A549 (cell line): ENCODE measurements at regions not wholly inside any gene's neighbourhood (a gene's known extent, or its start where the extent isn't known, plus 50 kb on each side); places are given as distances from the start of the nearest gene placed in this dataset.

Experiments
- ATAC-seq, 2 experiments: fragments of 200-7000 bp in 1 of 2; fragments of >200 bp in 1 of 2; cut with Nextera tagmentation in 1 of 2; cut with Tn5 transposase in 1 of 2; 3 replicates each; pipeline versions ENCODE4 v1.8.0 to v1.9.1; 2018 to 2020; ENCODE audit warnings: mild to moderate bottlenecking in 1 of 2, moderate library complexity in 1 of 2
- CTCF ChIA-PET: fragments of 300-600 bp; sonication (Branson Sonifier 250); formaldehyde crosslinking; extraction: SDS; loops from one replicate; lab custom pipeline; 2021; ENCODE audit warnings: antibody characterized with exemption, inconsistent platforms; lab: Yijun Ruan, JAX
- POLR2A ChIA-PET: fragments of 350-600 bp; formaldehyde crosslinking; extraction: SDS; loops from one replicate; lab custom pipeline; 2021; ENCODE audit warnings: antibody characterized with exemption, inconsistent platforms; lab: Yijun Ruan, JAX
- DNase-seq, 2 experiments: peaks; one replicate each; pipeline versions ENCODE4 v3.0.0 to v3.0.0-alpha.2; 2011 to 2016; ENCODE audit warnings: low read depth in 1 of 2, low spot score in 1 of 2
- FAIRE-seq: peaks from 2 replicates; lab custom pipeline; 2011; peaks lifted over from hg19 to GRCh38; lab: Jason Lieb, UNC
- H3K27ac ChIP-seq, 2 experiments: fragments of >200 bp; sonication (Bioruptor Twin); formaldehyde crosslinking; 3 replicates each; pipeline ENCODE4 v1.5.1; 2016 to 2017
- H3K4me1 ChIP-seq: fragments of >200 bp; sonication (Bioruptor Twin); formaldehyde crosslinking; 3 replicates; pipeline ENCODE4 v1.6.1; 2016
- H3K4me2 ChIP-seq: fragments of >200 bp; sonication (Bioruptor Twin); formaldehyde crosslinking; 3 replicates; pipeline ENCODE4 v1.6.1; 2016
- H3K4me3 ChIP-seq: fragments of >200 bp; sonication (Bioruptor Twin); formaldehyde crosslinking; 3 replicates; pipeline ENCODE4 v1.5.1; 2016
- H3K9me3 ChIP-seq: fragments of >200 bp; sonication (Bioruptor Twin); formaldehyde crosslinking; 3 replicates; pipeline ENCODE4 v1.6.1; 2016
- ATOH8 ChIP-seq: fragments of 250-450 bp; sonication (Bioruptor Pico); IDR thresholded peaks from 2 replicates; pipeline ENCODE4 v1.5.0; 2020; ENCODE audit warnings: low read depth, mild to moderate bottlenecking, moderate library complexity
- CEBPB ChIP-seq, 2 experiments: fragments of >200 bp in 1 of 2; sonication (Bioruptor Twin) in 1 of 2; formaldehyde crosslinking in 1 of 2; IDR thresholded peaks; 2 replicates each; pipeline ENCODE4 v1.6.1; 2012 to 2016
- CHD2 ChIP-seq: fragments of 150-350 bp; IDR thresholded peaks from 2 replicates; pipeline ENCODE4 v1.6.1; 2014; ENCODE audit warnings: low read length; ENCODE audit not compliant: partially characterized antibody
- CTCF ChIP-seq: fragments of >200 bp; sonication (Bioruptor Twin); formaldehyde crosslinking; IDR thresholded peaks from 3 replicates; pipeline ENCODE4 v1.5.1; 2016
- ELK1 ChIP-seq: fragments of 150-350 bp; IDR thresholded peaks from 2 replicates; pipeline ENCODE4 v1.6.1; 2014; ENCODE audit warnings: low read depth, mild to moderate bottlenecking, low read length
- FOXS1 ChIP-seq: fragments of 250-450 bp; sonication (Bioruptor Pico); IDR thresholded peaks from 2 replicates; pipeline ENCODE4 v1.5.0; 2020; ENCODE audit warnings: mild to moderate bottlenecking, moderate library complexity
- HOXB13 ChIP-seq: fragments of 250-450 bp; sonication (Bioruptor Pico); IDR thresholded peaks from 2 replicates; pipeline ENCODE4 v1.5.0; 2020; ENCODE audit warnings: low read depth, mild to moderate bottlenecking, moderate library complexity
- HOXB5 ChIP-seq: fragments of 250-450 bp; sonication (Bioruptor Pico); IDR thresholded peaks from 2 replicates; pipeline ENCODE4 v1.5.0; 2020; ENCODE audit warnings: mild to moderate bottlenecking, moderate library complexity
- JUN ChIP-seq, 2 experiments: fragments of >200 bp; sonication (Bioruptor Twin); formaldehyde crosslinking; IDR thresholded peaks; 2 replicates in 1 of 2; 3 replicates in 1 of 2; pipeline ENCODE4 v1.6.1; 2016 to 2017
- MAX ChIP-seq: IDR thresholded peaks from 2 replicates; pipeline ENCODE4 v1.6.1; 2012
- PBX3 ChIP-seq: IDR thresholded peaks from 2 replicates; pipeline ENCODE4 v1.6.1; 2012
- RAD21 ChIP-seq, 2 experiments: fragments of >200 bp in 1 of 2; sonication (Bioruptor Twin) in 1 of 2; formaldehyde crosslinking in 1 of 2; IDR thresholded peaks in 1 of 2; conservative IDR thresholded peaks in 1 of 2; 2 replicates in 1 of 2; 3 replicates in 1 of 2; pipeline ENCODE4 v1.6.1; 2012 to 2018; ENCODE audit warnings: inconsistent platforms in 1 of 2
- RNF2 ChIP-seq: fragments of 200-600 bp; sonication (generic); IDR thresholded peaks from 2 replicates; pipeline ENCODE4 v1.6.1; 2016; ENCODE audit warnings: low read depth, mild to moderate bottlenecking, antibody characterized with exemption, moderate library complexity, borderline replicate concordance
- SMC3 ChIP-seq: fragments of >200 bp; sonication (Bioruptor Twin); formaldehyde crosslinking; IDR thresholded peaks from 3 replicates; pipeline ENCODE4 v1.6.1; 2018; ENCODE audit warnings: inconsistent platforms
- SREBF2 ChIP-seq: fragments of 450-650 bp; IDR thresholded peaks from 2 replicates; pipeline ENCODE4 v1.6.1; 2014; ENCODE audit warnings: mild to moderate bottlenecking, moderate library complexity
- TP53 ChIP-seq: fragments of 250-450 bp; sonication (Bioruptor Pico); IDR thresholded peaks from 2 replicates; pipeline ENCODE4 v1.5.0; 2021; ENCODE audit warnings: mild to moderate bottlenecking, moderate library complexity
- USF2 ChIP-seq: fragments of 450-650 bp; IDR thresholded peaks from 2 replicates; pipeline ENCODE4 v1.6.1; 2014; ENCODE audit warnings: antibody characterized with exemption
- ZNF302 ChIP-seq: fragments of 250-450 bp; sonication (Bioruptor Pico); IDR thresholded peaks from 2 replicates; pipeline ENCODE4 v1.9.0; 2021; ENCODE audit warnings: inconsistent platforms, mild to moderate bottlenecking, moderate library complexity
- ZSCAN20 ChIP-seq: fragments of 250-450 bp; sonication (Bioruptor Pico); IDR thresholded peaks from 2 replicates; pipeline ENCODE4 v1.8.0; 2022; ENCODE audit warnings: mild to moderate bottlenecking, moderate library complexity
- WGBS: methylation state at CpG from one replicate; pipeline ENCODE4 v1.1.6; 2017; ENCODE audit errors: missing lambda C conversion rate; 5-methylcytosine and 5-hydroxymethylcytosine counted together

- FAIRE-seq, result no peak
- ChIA-PET CTCF (interaction anchor here (0.6 to 10.8 kb wide), 9 partner anchors 9 to 421 kb away, joined by 3 to 209 read pairs (median 4); partner anchors contain the start of gene ASAP2), POLR2A (no interaction called here)
- 70% methylated on average over 13 of the region's 13 CpGs for WGBS
- Histone ChIP-seq H3K4me1 (peaks cover 25% of the 10 kb centered on the region), H3K27ac (peak overlapping the region; percentile 53 to 68; a peak in 4 of 6 replicates), H3K4me3 (no peak overlapping the region), H3K9me3 (no peaks in the 10 kb centered on the region), H3K4me2 (peak overlapping the region; percentile 24; the same call in 1 of the 3 replicates)
- no peak for DNase-seq
- TF ChIP-seq MAX (0 out of 2 replicates have a peak, but pooled peaks have one; percentile 27), ZNF302 (no peak), RNF2 (no peak), ELK1 (no peak), CEBPB (IDR thresholded peaks at IDR 0.05) (peak in 1 of 2 experiments; percentile 58; a peak in 2 of 4 replicates)
- TF ChIP-seq, all 56 proteins: peak for 2
- no peak for ATAC-seq
Observed at GRCh38 chr2:9145109-9145751, 61.4 kb upstream of the ASAP2 start.

GRCh38 chr2:9144617-9145016 is 62.0 kb upstream of the ASAP2 start:
- Histone ChIP-seq H3K4me2 (peak overlapping the region; percentile 24; the same call in 1 of the 3 replicates), H3K27ac (peak overlapping the region; percentile 53 to 68; a peak in 4 of 6 replicates), H3K4me1 (peaks cover 25% of the 10 kb centered on the region), H3K9me3 (no peaks in the 10 kb centered on the region), H3K4me3 (no peak overlapping the region)
- FAIRE-seq (no peak), ATAC-seq (no peak), DNase-seq (no peak)
- ChIA-PET CTCF (interaction anchor here (0.6 to 10.8 kb wide), 9 partner anchors 10 to 422 kb away, joined by 3 to 209 read pairs (median 19); partner anchors contain the start of gene ASAP2), POLR2A (no interaction called here)
- 84% methylated on average over 5 of the region's 5 CpGs for WGBS
- TF ChIP-seq USF2, result no peak
- TF ChIP-seq HOXB5 (CRISPR knock-in tag), result no peak
- TF ChIP-seq JUN (IDR thresholded peaks at IDR 0.05), result no peak
- TF ChIP-seq PBX3, result no peak
- TF ChIP-seq FOXS1, result no peak
- TF ChIP-seq TP53 (CRISPR knock-in tag), result no peak
- no peak for TF ChIP-seq SREBF2
- TF ChIP-seq SMC3, result no peak
- TF ChIP-seq ATOH8 (CRISPR knock-in tag), result no peak
- TF ChIP-seq RAD21 (conservative IDR thresholded peaks at IDR 0.05 in 1 of 2, IDR thresholded peaks at IDR 0.05 in 1 of 2), result no peak
- no peak for TF ChIP-seq CEBPB (IDR thresholded peaks at IDR 0.05)
- no peak for TF ChIP-seq CHD2

GRCh38 chr2:9144046-9144445 is 62.6 kb upstream of the ASAP2 start:
- ChIA-PET CTCF (interaction anchor here (1.0 to 10.8 kb wide), 15 partner anchors 11 to 293 kb away, joined by 3 to 209 read pairs (median 16); partner anchors contain the start of gene ASAP2), POLR2A (no interaction called here)

More at GRCh38 chr2:9144046-9144445, 62.6 kb upstream of the ASAP2 start:
- TF ChIP-seq ZSCAN20 (CRISPR knock-in tag) (no peak), CEBPB (IDR thresholded peaks at IDR 0.05) (peak; percentile 6 to 33; a peak in 1 of 4 replicates), CTCF (no peak), HOXB13 (CRISPR knock-in tag) (no peak)
- H3K4me3 ChIP-seq, result no peak overlapping the region
- DNase-seq (no peak), ATAC-seq (no peak), FAIRE-seq (no peak)
- H3K4me2 ChIP-seq, result no peak overlapping the region
- H3K4me1 ChIP-seq, result peaks cover 25% of the 10 kb centered on the region
- H3K27ac ChIP-seq, result peak overlapping the region in 1 of 2 experiments; percentile 68; a peak in 3 of 6 replicates
- H3K9me3 ChIP-seq, result no peaks in the 10 kb centered on the region
- WGBS, result 89% methylated on average over 1 of the region's 1 CpG
